ENCODE measurements at regions not wholly inside any gene's neighbourhood (a gene's known extent, or its start where the extent isn't known, plus 50 kb on each side); places are given as distances from the start of the nearest gene placed in this dataset.

GRCh38 chr4:33133723-33134122 is 2413.6 kb downstream of the PCDH7 start:
- Mint-ChIP-seq H3K4me3 (no peak overlapping the region), H3K27ac (no peak overlapping the region), H3K36me3 (no peaks in the 10 kb centered on the region), H3K4me1 (ENCODE audit: unreplicated experiment) (no peaks in the 10 kb centered on the region), H3K9me3 (peaks cover 1% of the 10 kb centered on the region), H3K27me3 (no peaks in the 10 kb centered on the region)
- TF ChIP-seq CTCF (conservative IDR thresholded peaks at IDR 0.05) = no peak
- no peak for DNase-seq (ENCODE audit: extremely low spot score, unreplicated experiment)

- no peak overlapping the region for H3K27ac Mint-ChIP-seq
- H3K4me3 Mint-ChIP-seq = no peak overlapping the region
- no peaks in the 10 kb centered on the region for H3K36me3 Mint-ChIP-seq
- no peaks in the 10 kb centered on the region for H3K4me1 Mint-ChIP-seq (ENCODE audit: unreplicated experiment)
- no peak for TF ChIP-seq CTCF (conservative IDR thresholded peaks at IDR 0.05)
- H3K9me3 Mint-ChIP-seq = peaks cover 7% of the 10 kb centered on the region
- no peak for DNase-seq (ENCODE audit: extremely low spot score, unreplicated experiment)
- no peaks in the 10 kb centered on the region for H3K27me3 Mint-ChIP-seq
These were observed 2414.2 kb downstream of the PCDH7 start for GRCh38 chr4:33134366-33134765.

- no peaks in the 10 kb centered on the region for H3K27me3 Mint-ChIP-seq
- no peak for DNase-seq (ENCODE audit: extremely low spot score, unreplicated experiment)
- no peak for TF ChIP-seq CTCF (conservative IDR thresholded peaks at IDR 0.05)
- no peak overlapping the region for H3K4me3 Mint-ChIP-seq
- H3K4me1 Mint-ChIP-seq (ENCODE audit: unreplicated experiment) = peaks cover 4% of the 10 kb centered on the region
- H3K9me3 Mint-ChIP-seq = no peaks in the 10 kb centered on the region
- no peak overlapping the region for H3K27ac Mint-ChIP-seq
- H3K36me3 Mint-ChIP-seq = no peaks in the 10 kb centered on the region
These were observed 2429.7 kb downstream of the PCDH7 start for GRCh38 chr4:33149658-33150524.

GRCh38 chr4:33150525-33150910 is 2430.3 kb downstream of the PCDH7 start:
- H3K27ac Mint-ChIP-seq = no peak overlapping the region
- H3K36me3 Mint-ChIP-seq = no peaks in the 10 kb centered on the region
- peaks cover 4% of the 10 kb centered on the region for H3K4me1 Mint-ChIP-seq (ENCODE audit: unreplicated experiment)
- no peaks in the 10 kb centered on the region for H3K27me3 Mint-ChIP-seq
- H3K4me3 Mint-ChIP-seq = no peak overlapping the region
- DNase-seq (ENCODE audit: extremely low spot score, unreplicated experiment) = no peak
- no peaks in the 10 kb centered on the region for H3K9me3 Mint-ChIP-seq
- no peak for TF ChIP-seq CTCF (conservative IDR thresholded peaks at IDR 0.05)

GRCh38 chr4:33160126-33160525 is 2440.0 kb downstream of the PCDH7 start:
- Mint-ChIP-seq H3K4me1 (ENCODE audit: unreplicated experiment) (no peaks in the 10 kb centered on the region), H3K9me3 (peaks cover 11% of the 10 kb centered on the region), H3K27me3 (no peaks in the 10 kb centered on the region), H3K36me3 (no peaks in the 10 kb centered on the region), H3K27ac (no peak overlapping the region), H3K4me3 (no peak overlapping the region)
- TF ChIP-seq CTCF (conservative IDR thresholded peaks at IDR 0.05) = peak; percentile 54
- no peak for DNase-seq (ENCODE audit: extremely low spot score, unreplicated experiment)

Measured in type B pancreatic cell (in vitro differentiated cells).